MM.1S (cell line): ENCODE measurements at regions not wholly inside any gene's neighbourhood (a gene's known extent, or its start where the extent isn't known, plus 50 kb on each side); places are given as distances from the start of the nearest gene placed in this dataset.

Experiments
- DNase-seq: peaks from one replicate; pipeline ENCODE4 v3.0.0-alpha.2; 2015
- H2AFZ ChIP-seq: fragments of 300-600 bp; sonication (generic); 2 replicates; pipeline ENCODE4 v1.6.0; 2016; ENCODE audit warnings: antibody characterized with exemption, low read length
- H3F3A ChIP-seq: fragments of 300-600 bp; sonication (generic); 2 replicates; pipeline ENCODE4 v1.6.1; 2016; ENCODE audit warnings: mild to moderate bottlenecking, antibody characterized with exemption, low read length, moderate library complexity, mixed read lengths; ENCODE audit not compliant: insufficient read depth
- H3K27ac ChIP-seq: fragments of 300-600 bp; sonication (generic); 2 replicates; pipeline ENCODE4 v1.5.1; 2016; ENCODE audit warnings: mild to moderate bottlenecking, low read length
- H3K27me3 ChIP-seq: fragments of 300-600 bp; sonication (generic); replicated peaks from 2 replicates; pipeline ENCODE4 v1.6.0; 2016; ENCODE audit warnings: low read length; ENCODE audit not compliant: insufficient read depth
- H3K36me3 ChIP-seq: fragments of 300-600 bp; sonication (generic); replicated peaks from 2 replicates; pipeline ENCODE4 v1.6.1; 2016; ENCODE audit warnings: mild to moderate bottlenecking, low read length, mixed read lengths; ENCODE audit not compliant: insufficient read depth
- H3K4me1 ChIP-seq: fragments of 300-600 bp; sonication (generic); 2 replicates; pipeline ENCODE4 v1.6.1; 2016; ENCODE audit warnings: low read length, mixed read lengths
- H3K4me2 ChIP-seq: fragments of 300-600 bp; sonication (generic); 2 replicates; pipeline ENCODE4 v1.6.0; 2016; ENCODE audit warnings: low read depth, low read length
- H3K4me3 ChIP-seq: fragments of 300-600 bp; sonication (generic); 2 replicates; pipeline ENCODE4 v1.5.1; 2016; ENCODE audit warnings: low read length, mixed read lengths
- H3K79me2 ChIP-seq: fragments of 300-600 bp; sonication (generic); 2 replicates; pipeline ENCODE4 v1.6.1; 2016; ENCODE audit warnings: mixed run types, low read length, mixed read lengths
- H3K9ac ChIP-seq: fragments of 300-600 bp; sonication (generic); 2 replicates; pipeline ENCODE4 v1.6.1; 2016; ENCODE audit warnings: low read length, mixed read lengths
- H3K9me2 ChIP-seq: fragments of 300-600 bp; sonication (generic); replicated peaks from 2 replicates; pipeline ENCODE4 v1.6.1; 2016; ENCODE audit warnings: mild to moderate bottlenecking, low read length, mixed read lengths; ENCODE audit not compliant: insufficient read depth
- H3K9me3 ChIP-seq: fragments of 300-600 bp; sonication (generic); replicated peaks from 2 replicates; pipeline ENCODE4 v1.6.1; 2016; ENCODE audit warnings: mild to moderate bottlenecking, low read length, mixed read lengths; ENCODE audit not compliant: insufficient read depth
- H4K20me1 ChIP-seq: fragments of 300-600 bp; sonication (generic); 2 replicates; pipeline ENCODE4 v1.6.1; 2016; ENCODE audit warnings: mild to moderate bottlenecking, low read length, moderate library complexity, mixed read lengths; ENCODE audit not compliant: insufficient read depth
- CTCF ChIP-seq: fragments of 300-600 bp; sonication (generic); IDR thresholded peaks from 2 replicates; pipeline ENCODE4 v1.5.1; 2016; ENCODE audit warnings: antibody characterized with exemption, low read length, mixed read lengths
- EZH2 ChIP-seq: fragments of 300-600 bp; sonication (generic); optimal IDR thresholded peaks from 2 replicates; pipeline ENCODE3; 2017; ENCODE audit warnings: low read depth, mild to moderate bottlenecking, antibody characterized with exemption, low read length, mixed read lengths
- EZH2phosphoT487 ChIP-seq: fragments of 300-600 bp; sonication (generic); IDR thresholded peaks from 2 replicates; pipeline ENCODE4 v1.6.1; 2018; ENCODE audit warnings: antibody characterized with exemption, low read length

GRCh38 chr10:108184114-108184513 lies 1019.6 kb upstream of the SORCS1 start:
- no peak overlapping the region for H3K4me2 ChIP-seq
- no peak overlapping the region for H2AFZ ChIP-seq
- H3K9me2 ChIP-seq: no peaks in the 10 kb centered on the region
- H3K4me3 ChIP-seq: no peak overlapping the region
- no peak overlapping the region for H3K9ac ChIP-seq
- H4K20me1 ChIP-seq: no peaks in the 10 kb centered on the region
- H3K79me2 ChIP-seq: no peaks in the 10 kb centered on the region
- H3K27ac ChIP-seq: no peak overlapping the region
- no peaks in the 10 kb centered on the region for H3K27me3 ChIP-seq
- H3F3A ChIP-seq: no peaks in the 10 kb centered on the region
- no peaks in the 10 kb centered on the region for H3K9me3 ChIP-seq
- no peaks in the 10 kb centered on the region for H3K36me3 ChIP-seq
- no peak for DNase-seq
- H3K4me1 ChIP-seq: no peaks in the 10 kb centered on the region
- TF ChIP-seq EZH2 (no peak), CTCF (no peak), EZH2phosphoT487 (no peak)

- Histone ChIP-seq H2AFZ (no peak overlapping the region), H3K9me2 (no peaks in the 10 kb centered on the region), H3K79me2 (no peaks in the 10 kb centered on the region), H3K9me3 (no peaks in the 10 kb centered on the region), H3K4me3 (no peak overlapping the region), H3F3A (no peaks in the 10 kb centered on the region), H3K27me3 (no peaks in the 10 kb centered on the region), H3K36me3 (no peaks in the 10 kb centered on the region), H4K20me1 (no peaks in the 10 kb centered on the region), H3K4me1 (no peaks in the 10 kb centered on the region), H3K9ac (no peak overlapping the region), H3K27ac (no peak overlapping the region), H3K4me2 (no peak overlapping the region)
- no peak for TF ChIP-seq CTCF
- no peak for TF ChIP-seq EZH2
- TF ChIP-seq EZH2phosphoT487: no peak
- DNase-seq: no peak
Observed at GRCh38 chr10:108180878-108181277, 1016.4 kb upstream of the SORCS1 start.

- H3K9me3 ChIP-seq: no peaks in the 10 kb centered on the region
- H3K4me3 ChIP-seq: no peak overlapping the region
- H3K27me3 ChIP-seq: no peaks in the 10 kb centered on the region
- no peaks in the 10 kb centered on the region for H3K9me2 ChIP-seq
- no peaks in the 10 kb centered on the region for H3K79me2 ChIP-seq
- no peak overlapping the region for H2AFZ ChIP-seq
- no peak overlapping the region for H3K4me2 ChIP-seq
- H3K36me3 ChIP-seq: no peaks in the 10 kb centered on the region
- H3K4me1 ChIP-seq: no peaks in the 10 kb centered on the region
- H3K9ac ChIP-seq: no peak overlapping the region
- no peaks in the 10 kb centered on the region for H4K20me1 ChIP-seq
- H3F3A ChIP-seq: no peaks in the 10 kb centered on the region
- no peak for DNase-seq
- H3K27ac ChIP-seq: no peak overlapping the region
- TF ChIP-seq CTCF (no peak), EZH2phosphoT487 (no peak), EZH2 (no peak)
Observed at GRCh38 chr10:108169846-108170245, 1005.3 kb upstream of the SORCS1 start.

GRCh38 chr10:108167766-108168165 lies 1003.3 kb upstream of the SORCS1 start:
- no peaks in the 10 kb centered on the region for H3K79me2 ChIP-seq
- H3K9me3 ChIP-seq: no peaks in the 10 kb centered on the region
- H3K36me3 ChIP-seq: no peaks in the 10 kb centered on the region
- H3K27me3 ChIP-seq: no peaks in the 10 kb centered on the region
- no peaks in the 10 kb centered on the region for H3F3A ChIP-seq
- no peaks in the 10 kb centered on the region for H3K9me2 ChIP-seq
- TF ChIP-seq EZH2 (no peak), EZH2phosphoT487 (no peak), CTCF (no peak)
- no peak overlapping the region for H2AFZ ChIP-seq
- H4K20me1 ChIP-seq: no peaks in the 10 kb centered on the region
- no peak overlapping the region for H3K9ac ChIP-seq
- H3K27ac ChIP-seq: no peak overlapping the region
- no peaks in the 10 kb centered on the region for H3K4me1 ChIP-seq
- no peak overlapping the region for H3K4me2 ChIP-seq
- H3K4me3 ChIP-seq: no peak overlapping the region
- no peak for DNase-seq
